BJ (cell line): ENCODE measurements at regions not wholly inside any gene's neighbourhood (a gene's known extent, or its start where the extent isn't known, plus 50 kb on each side); places are given as distances from the start of the nearest gene placed in this dataset.
"Not testable (repeated sequence)": the region's sequence is repeated elsewhere in the genome, so short reads cannot be mapped to it uniquely, and the experiment has no call there.

Source experiments
- CTCF ChIA-PET: fragments of 350-600 bp; formaldehyde crosslinking; extraction: SDS; loops from one replicate; lab custom pipeline; 2021; ENCODE audit warnings: antibody characterized with exemption, inconsistent platforms; lab: Yijun Ruan, JAX
- POLR2A ChIA-PET: fragments of 300-600 bp; sonication (Branson Sonifier 250); formaldehyde crosslinking; extraction: SDS; loops from one replicate; lab custom pipeline; 2021; ENCODE audit warnings: antibody characterized with exemption; lab: Charles Lee
- DNase-seq: peaks from one replicate; pipeline ENCODE4 v3.0.0-alpha.2; 2011; ENCODE audit warnings: low read depth
- H3K27me3 ChIP-seq: 2 replicates; pipeline ENCODE4 v1.6.0; 2011; ENCODE audit warnings: low read length; ENCODE audit not compliant: control insufficient read depth, insufficient read depth
- H3K36me3 ChIP-seq: 2 replicates; pipeline ENCODE4 v1.5.1; 2011; ENCODE audit warnings: low read length; ENCODE audit not compliant: control insufficient read depth, insufficient read depth
- H3K4me3 ChIP-seq: 2 replicates; pipeline ENCODE4 v1.5.1; 2011; ENCODE audit warnings: low read depth, mild to moderate bottlenecking, control low read depth, low read length
- TF ChIP-seq, protein P1 (sequence below): IDR thresholded peaks from 2 replicates; pipeline ENCODE4 v1.5.1; 2011; ENCODE audit warnings: low read depth, mild to moderate bottlenecking, control low read depth, inconsistent platforms, low read length, moderate library complexity; ENCODE audit not compliant: insufficient read depth

DNA sequence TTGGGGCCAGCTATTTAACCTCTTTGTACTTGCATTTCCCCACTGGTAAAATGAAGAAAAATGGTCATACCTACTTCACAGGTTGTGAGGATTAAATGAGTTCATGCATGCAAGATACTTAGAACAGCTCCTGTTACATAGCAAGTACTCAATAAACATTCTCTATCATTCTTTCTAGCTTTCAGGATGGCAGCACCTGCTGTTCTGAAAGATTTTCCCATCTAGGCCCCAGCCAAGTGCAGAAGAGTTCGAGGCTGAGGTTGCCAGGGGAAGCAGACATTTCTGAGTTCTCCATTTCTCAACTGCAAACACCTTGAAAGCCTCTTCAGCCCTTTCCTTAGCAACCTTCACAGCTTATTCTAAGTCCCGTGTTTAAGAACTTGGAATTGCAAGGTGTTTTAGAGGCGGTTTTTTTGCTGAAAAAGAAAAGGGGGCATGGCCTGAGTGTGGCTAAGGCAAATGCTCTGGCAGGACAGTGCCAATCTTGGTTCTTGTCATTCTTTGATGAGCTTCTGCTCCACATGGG, 73.0 kb upstream of the PRMT8 start:
- no peaks in the 10 kb centered on the region; the same call in 1 of the 2 replicates for H3K27me3 ChIP-seq
- DNase-seq, result no peak
- no peaks in the 10 kb centered on the region for H3K36me3 ChIP-seq
- H3K4me3 ChIP-seq, result no peak overlapping the region
- TF ChIP-seq, protein P1, sequence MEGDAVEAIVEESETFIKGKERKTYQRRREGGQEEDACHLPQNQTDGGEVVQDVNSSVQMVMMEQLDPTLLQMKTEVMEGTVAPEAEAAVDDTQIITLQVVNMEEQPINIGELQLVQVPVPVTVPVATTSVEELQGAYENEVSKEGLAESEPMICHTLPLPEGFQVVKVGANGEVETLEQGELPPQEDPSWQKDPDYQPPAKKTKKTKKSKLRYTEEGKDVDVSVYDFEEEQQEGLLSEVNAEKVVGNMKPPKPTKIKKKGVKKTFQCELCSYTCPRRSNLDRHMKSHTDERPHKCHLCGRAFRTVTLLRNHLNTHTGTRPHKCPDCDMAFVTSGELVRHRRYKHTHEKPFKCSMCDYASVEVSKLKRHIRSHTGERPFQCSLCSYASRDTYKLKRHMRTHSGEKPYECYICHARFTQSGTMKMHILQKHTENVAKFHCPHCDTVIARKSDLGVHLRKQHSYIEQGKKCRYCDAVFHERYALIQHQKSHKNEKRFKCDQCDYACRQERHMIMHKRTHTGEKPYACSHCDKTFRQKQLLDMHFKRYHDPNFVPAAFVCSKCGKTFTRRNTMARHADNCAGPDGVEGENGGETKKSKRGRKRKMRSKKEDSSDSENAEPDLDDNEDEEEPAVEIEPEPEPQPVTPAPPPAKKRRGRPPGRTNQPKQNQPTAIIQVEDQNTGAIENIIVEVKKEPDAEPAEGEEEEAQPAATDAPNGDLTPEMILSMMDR, result no peak
- CTCF ChIA-PET, result no interaction called here
- POLR2A ChIA-PET, result no interaction called here

DNA sequence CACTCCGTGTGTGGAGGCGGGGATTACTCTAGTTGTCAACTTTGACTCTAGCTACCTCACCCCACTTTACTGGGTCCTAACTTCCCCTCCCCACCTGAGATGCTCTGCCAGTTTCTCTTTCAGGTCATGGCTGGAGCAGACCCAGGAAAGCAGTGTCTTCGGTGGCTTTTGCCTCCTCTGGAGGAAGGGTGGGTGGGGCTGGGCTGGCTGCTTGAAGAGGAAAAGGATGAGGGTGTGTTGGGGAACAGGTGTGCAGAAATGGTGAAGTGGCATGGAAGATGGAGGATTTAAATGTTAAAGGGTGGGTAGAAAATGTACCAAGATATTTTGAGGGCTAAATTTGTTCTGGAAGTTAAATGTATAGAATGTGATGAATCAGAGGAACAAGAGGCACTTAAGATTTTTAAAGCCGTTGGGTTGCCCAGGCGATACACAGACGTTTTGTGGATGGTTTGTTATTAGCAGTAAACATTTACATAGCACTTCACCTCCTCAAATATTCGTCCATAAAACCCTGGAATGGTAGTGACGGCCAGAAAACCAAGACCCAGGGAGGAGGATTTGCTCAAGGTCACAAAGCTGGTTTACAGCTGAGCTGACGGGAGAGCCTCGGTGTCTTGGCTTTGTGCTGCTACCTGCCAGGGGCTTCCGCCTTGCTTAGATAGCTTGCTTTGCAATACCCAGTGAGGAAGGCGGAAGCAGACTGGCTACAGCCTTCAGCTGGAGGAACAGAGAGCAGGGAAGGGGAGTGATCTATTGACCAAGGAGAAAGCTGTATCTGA, 72.2 kb upstream of the PRMT8 start:
- Histone ChIP-seq H3K27me3 (no peaks in the 10 kb centered on the region; the same call in 1 of the 2 replicates), H3K4me3 (no peak overlapping the region), H3K36me3 (no peaks in the 10 kb centered on the region)
- no peak for DNase-seq
- TF ChIP-seq, protein P1, result no peak
- ChIA-PET POLR2A (no interaction called here), CTCF (no interaction called here)

DNA sequence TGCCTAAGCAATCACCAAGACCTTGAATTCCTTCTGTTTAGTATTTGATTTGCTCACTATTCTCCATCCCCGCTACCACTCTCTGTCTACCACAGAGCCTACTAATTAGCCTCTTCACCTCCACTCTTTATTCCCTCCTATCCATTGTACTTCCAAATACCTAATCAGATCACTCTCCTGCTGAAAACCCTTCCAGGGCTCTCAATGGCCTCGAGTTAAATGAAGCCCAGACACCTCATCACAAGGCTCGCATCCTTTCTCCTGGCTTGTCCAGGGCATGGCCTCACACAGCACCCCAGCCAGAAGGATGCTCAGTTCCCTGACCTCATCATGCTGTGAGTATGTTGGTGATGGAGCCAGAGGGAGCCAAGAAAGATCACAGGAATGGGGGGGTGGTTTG, 71.4 kb upstream of the PRMT8 start:
- POLR2A ChIA-PET, result no interaction called here

DNA sequence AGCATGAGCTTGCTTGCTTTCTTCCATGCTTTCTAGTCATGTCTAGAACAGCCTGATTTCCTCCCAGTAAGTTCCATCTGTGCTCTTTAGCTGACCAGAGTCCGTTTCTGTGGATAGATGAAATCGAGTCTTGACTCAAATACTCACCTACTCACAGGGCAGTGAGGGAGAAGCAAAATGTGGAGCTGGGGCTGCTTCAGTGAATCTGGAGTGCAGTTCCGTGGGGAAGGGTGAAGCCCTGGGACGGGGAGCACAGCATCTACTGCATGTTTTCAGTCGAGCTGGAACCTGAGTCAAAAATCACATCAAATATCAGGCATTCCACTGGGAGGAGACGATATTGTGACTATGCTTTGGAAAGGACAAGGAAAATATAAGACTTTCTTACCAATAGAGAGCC, 70.3 kb upstream of the PRMT8 start:
- no peak for DNase-seq
- ChIA-PET POLR2A (no interaction called here), CTCF (no interaction called here)
- H3K27me3 ChIP-seq, result no peaks in the 10 kb centered on the region; the same call in 1 of the 2 replicates
- TF ChIP-seq, protein P1, result no peak
- no peak overlapping the region for H3K4me3 ChIP-seq
- H3K36me3 ChIP-seq, result no peaks in the 10 kb centered on the region

More for the DNA sequence above, 71.4 kb upstream of the PRMT8 start:
- CTCF ChIA-PET, result interaction anchor here (0.6 kb wide), 1 partner anchor 361 kb away, joined by 3 read pairs; no protein-coding TSS in a partner anchor
- no peaks in the 10 kb centered on the region for H3K36me3 ChIP-seq
- no peaks in the 10 kb centered on the region; the same call in 1 of the 2 replicates for H3K27me3 ChIP-seq
- no peak overlapping the region for H3K4me3 ChIP-seq
- TF ChIP-seq, protein P1, result no peak
- DNase-seq, result no peak

DNA sequence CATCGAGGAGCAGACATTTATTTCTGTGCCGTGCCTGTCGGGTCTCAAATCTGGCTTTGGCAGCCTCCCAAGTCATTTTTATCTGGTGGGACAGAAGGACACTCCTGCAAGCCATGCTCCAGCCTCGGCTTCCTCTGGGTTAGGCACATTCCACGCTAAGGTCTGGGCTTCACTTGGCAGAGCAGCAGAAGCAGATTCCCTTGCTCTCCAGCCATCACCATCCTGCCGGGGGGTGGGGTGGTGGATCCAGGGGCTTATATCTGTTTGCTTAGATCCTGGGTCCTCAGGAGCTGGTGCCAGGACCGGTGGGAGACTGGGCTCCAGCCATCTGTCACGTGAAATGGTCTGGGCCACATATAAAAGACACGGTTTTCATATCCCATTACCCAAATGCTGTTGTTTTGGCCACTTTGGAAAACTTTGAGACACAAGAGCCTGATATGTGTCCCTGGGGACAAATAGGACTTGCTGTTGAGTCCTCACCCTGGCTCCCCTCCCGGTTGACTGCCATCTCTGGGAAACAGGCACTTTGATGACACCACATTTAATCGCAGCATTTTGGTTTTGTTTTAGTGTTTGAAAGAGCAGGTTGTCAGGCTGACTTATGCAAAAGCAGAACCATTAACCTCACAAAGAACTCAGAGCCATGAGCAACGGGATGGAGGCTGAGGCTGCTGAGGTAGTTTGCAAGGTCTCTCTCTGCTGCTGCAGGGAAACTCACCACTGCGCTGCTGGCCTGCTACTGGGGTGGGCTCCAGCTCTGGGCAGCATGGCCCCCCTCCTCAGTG, 69.6 kb upstream of the PRMT8 start:
- Histone ChIP-seq H3K4me3 (no peak overlapping the region), H3K27me3 (no peaks in the 10 kb centered on the region; the same call in 1 of the 2 replicates), H3K36me3 (no peaks in the 10 kb centered on the region)
- ChIA-PET CTCF (no interaction called here), POLR2A (no interaction called here)
- TF ChIP-seq, protein P1, result no peak
- DNase-seq, result no peak

DNA sequence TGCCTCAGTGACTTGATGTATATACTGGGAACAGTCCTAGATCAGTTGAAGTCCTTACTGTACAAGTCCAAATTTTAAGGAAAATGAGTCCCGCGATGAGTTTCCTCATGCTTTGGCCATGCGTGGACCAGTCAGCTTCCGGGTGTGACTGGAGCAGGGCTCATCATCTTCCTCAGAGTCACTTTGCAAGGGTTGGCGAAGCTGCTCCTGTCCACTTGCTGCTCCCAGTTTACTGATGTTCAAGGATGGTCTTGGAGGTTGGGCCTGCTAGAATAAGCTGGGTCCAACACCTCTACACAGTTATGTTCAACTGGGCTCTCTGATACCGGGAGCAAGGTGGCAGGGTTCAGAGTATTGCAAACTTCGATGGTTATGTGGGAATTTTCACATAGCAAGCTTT, 66.2 kb upstream of the PRMT8 start:
- POLR2A ChIA-PET, H3K27me3 ChIP-seq, CTCF ChIA-PET, DNase-seq, H3K36me3 ChIP-seq, H3K4me3 ChIP-seq: not testable (repeated sequence)
